ENCODE measurements at regions not wholly inside any gene's neighbourhood (a gene's known extent, or its start where the extent isn't known, plus 50 kb on each side); places are given as distances from the start of the nearest gene placed in this dataset.

- no peak for TF ChIP-seq CTCF (conservative IDR thresholded peaks at IDR 0.05; ENCODE audit: low read depth, low read length)
- no peak for TF ChIP-seq EZH2phosphoT487 (IDR thresholded peaks at IDR 0.05; ENCODE audit: borderline replicate concordance, low read length)
- TF ChIP-seq EZH2 (IDR thresholded peaks at IDR 0.05; ENCODE audit: low read length, unreplicated experiment) = no peak
Measured at GRCh38 chr2:34294961-34295360, 695.9 kb upstream of the FAM98A start.
